GM23248 (cell line): ENCODE measurements at regions not wholly inside any gene's neighbourhood (a gene's known extent, or its start where the extent isn't known, plus 50 kb on each side); places are given as distances from the start of the nearest gene placed in this dataset.

Experiments used
- EZH2 ChIP-seq: fragments of 200-600 bp; sonication (generic); IDR thresholded peaks from 2 replicates; pipeline ENCODE4 v1.6.1; 2018; ENCODE audit warnings: antibody characterized with exemption, mild to moderate bottlenecking; ENCODE audit not compliant: insufficient read depth, poor library complexity, severe bottlenecking
- EZH2phosphoT487 ChIP-seq: fragments of 200-600 bp; sonication (generic); IDR thresholded peaks from 2 replicates; pipeline ENCODE4 v1.6.1; 2018; ENCODE audit warnings: antibody characterized with exemption, moderate library complexity, mild to moderate bottlenecking, low read depth; ENCODE audit not compliant: insufficient read depth

DNA sequence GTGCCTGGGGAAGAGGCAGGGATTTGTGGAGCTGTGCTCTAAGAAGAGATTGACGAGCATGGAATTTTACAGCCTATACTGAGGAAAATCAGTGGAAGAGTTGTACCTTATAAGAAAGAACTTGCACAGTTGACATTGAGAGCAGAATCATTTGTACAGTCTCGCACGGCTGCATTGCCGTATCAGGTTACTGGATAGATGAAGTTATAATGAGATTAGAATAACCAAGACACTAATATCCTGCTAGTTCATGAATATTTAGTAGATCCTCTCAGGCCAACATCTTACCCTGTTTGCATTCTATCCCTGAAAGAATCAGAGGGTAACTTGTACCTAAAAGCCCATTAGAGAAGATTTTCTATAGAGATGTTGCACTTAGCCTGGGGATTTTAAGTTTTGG lies 447.1 kb downstream of the PREX1 start:
- no peak for TF ChIP-seq EZH2
- TF ChIP-seq EZH2phosphoT487, result no peak
